ENCODE measurements at regions not wholly inside any gene's neighbourhood (a gene's known extent, or its start where the extent isn't known, plus 50 kb on each side); places are given as distances from the start of the nearest gene placed in this dataset.

DNA sequence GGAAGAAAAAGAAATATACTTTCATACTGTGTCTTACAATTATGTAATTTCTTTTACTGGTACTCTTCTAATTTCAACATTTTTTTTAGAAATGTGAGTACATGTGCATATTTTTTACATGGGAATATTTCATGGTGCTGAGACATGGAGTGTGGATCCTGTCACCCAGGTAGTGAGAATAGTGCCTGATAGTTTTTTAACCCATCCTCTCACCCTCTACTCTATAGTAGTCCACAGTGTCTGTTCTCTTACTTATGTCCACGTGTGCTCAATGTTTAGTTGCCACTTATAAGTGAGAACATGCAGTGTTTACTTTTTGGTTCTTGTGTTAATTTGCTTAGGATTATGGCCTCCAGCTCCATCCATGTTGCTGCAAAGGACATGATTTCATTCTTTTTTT lies 548.8 kb downstream of the AACS start:
- no peak for TF ChIP-seq ZFX (IDR thresholded peaks at IDR 0.05)
- TF ChIP-seq, protein P1, sequence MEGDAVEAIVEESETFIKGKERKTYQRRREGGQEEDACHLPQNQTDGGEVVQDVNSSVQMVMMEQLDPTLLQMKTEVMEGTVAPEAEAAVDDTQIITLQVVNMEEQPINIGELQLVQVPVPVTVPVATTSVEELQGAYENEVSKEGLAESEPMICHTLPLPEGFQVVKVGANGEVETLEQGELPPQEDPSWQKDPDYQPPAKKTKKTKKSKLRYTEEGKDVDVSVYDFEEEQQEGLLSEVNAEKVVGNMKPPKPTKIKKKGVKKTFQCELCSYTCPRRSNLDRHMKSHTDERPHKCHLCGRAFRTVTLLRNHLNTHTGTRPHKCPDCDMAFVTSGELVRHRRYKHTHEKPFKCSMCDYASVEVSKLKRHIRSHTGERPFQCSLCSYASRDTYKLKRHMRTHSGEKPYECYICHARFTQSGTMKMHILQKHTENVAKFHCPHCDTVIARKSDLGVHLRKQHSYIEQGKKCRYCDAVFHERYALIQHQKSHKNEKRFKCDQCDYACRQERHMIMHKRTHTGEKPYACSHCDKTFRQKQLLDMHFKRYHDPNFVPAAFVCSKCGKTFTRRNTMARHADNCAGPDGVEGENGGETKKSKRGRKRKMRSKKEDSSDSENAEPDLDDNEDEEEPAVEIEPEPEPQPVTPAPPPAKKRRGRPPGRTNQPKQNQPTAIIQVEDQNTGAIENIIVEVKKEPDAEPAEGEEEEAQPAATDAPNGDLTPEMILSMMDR (conservative IDR thresholded peaks at IDR 0.05), result no peak
